ENCODE measurements at regions not wholly inside any gene's neighbourhood (a gene's known extent, or its start where the extent isn't known, plus 50 kb on each side); places are given as distances from the start of the nearest gene placed in this dataset.

DNA sequence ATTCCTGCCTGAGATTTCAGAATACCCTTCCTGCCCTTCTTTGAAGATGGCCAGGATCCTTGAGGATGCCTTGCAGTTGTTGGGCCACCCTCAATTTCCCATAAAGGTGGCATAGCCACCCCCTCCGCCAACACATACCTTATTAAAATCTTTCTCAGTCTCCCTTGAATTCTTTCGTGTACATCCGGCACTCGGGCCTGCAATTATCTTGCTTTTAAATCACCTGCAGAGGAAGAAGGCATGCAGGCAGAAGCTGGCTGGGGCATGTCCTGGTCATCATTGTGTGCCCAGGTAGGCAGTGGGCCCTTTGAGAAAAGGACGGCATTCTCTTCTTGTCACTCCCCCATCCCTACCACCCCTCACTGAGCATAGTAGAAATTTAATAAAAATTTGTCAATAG lies 189.5 kb upstream of the LYZL1 start:
- Histone ChIP-seq H3K4me3 (no peak overlapping the region), H3K4me1 (no peaks in the 10 kb centered on the region), H3K27ac (no peak overlapping the region), H3K27me3 (no peaks in the 10 kb centered on the region), H3K9me3 (no peaks in the 10 kb centered on the region), H3K36me3 (no peaks in the 10 kb centered on the region)
- ATAC-seq (ENCODE audit: low FRiP score in 2 of 2) (no peak), DNase-seq (no peak)
- whole genome bisulfite sequencing, 2 donors: 91 to 95% methylated on average over 5 of the region's 5 CpGs
- TF ChIP-seq POLR2AphosphoS5 (IDR thresholded peaks at IDR 0.05) (no peak), EP300 (IDR thresholded peaks at IDR 0.05) (no peak), POLR2A (IDR thresholded peaks at IDR 0.05) (no peak)
- TF ChIP-seq, protein P1, sequence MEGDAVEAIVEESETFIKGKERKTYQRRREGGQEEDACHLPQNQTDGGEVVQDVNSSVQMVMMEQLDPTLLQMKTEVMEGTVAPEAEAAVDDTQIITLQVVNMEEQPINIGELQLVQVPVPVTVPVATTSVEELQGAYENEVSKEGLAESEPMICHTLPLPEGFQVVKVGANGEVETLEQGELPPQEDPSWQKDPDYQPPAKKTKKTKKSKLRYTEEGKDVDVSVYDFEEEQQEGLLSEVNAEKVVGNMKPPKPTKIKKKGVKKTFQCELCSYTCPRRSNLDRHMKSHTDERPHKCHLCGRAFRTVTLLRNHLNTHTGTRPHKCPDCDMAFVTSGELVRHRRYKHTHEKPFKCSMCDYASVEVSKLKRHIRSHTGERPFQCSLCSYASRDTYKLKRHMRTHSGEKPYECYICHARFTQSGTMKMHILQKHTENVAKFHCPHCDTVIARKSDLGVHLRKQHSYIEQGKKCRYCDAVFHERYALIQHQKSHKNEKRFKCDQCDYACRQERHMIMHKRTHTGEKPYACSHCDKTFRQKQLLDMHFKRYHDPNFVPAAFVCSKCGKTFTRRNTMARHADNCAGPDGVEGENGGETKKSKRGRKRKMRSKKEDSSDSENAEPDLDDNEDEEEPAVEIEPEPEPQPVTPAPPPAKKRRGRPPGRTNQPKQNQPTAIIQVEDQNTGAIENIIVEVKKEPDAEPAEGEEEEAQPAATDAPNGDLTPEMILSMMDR (IDR thresholded peaks at IDR 0.05): no peak

DNA sequence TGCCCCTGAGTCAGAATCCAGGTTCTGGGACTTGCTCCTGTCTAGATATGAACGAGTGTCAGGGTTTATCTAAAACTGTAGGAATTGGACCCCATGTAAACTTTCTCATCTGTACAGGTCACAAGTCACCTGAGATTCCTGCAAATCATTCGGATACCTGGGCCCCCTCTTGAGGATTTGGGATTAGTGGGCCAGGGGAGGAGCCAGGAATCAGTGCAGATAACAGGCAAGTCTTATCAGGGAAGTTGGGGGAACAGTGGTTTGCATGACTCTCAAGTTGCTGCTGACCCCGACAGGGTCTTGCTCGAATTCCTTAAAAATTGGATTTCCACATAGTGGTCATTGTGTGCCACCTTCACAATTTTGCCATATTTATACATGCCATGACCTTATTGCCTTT lies 188.4 kb upstream of the LYZL1 start:
- no peak for DNase-seq
- WGBS, 2 donors: 71 to 76% methylated on average over 4 of the region's 4 CpGs
- Histone ChIP-seq H3K9me3 (no peaks in the 10 kb centered on the region), H3K27me3 (no peaks in the 10 kb centered on the region), H3K4me1 (no peaks in the 10 kb centered on the region), H3K4me3 (no peak overlapping the region), H3K36me3 (no peaks in the 10 kb centered on the region), H3K27ac (no peak overlapping the region)
- ATAC-seq (ENCODE audit: low FRiP score in 2 of 2): no peak
- TF ChIP-seq POLR2AphosphoS5 (IDR thresholded peaks at IDR 0.05) (no peak), EP300 (IDR thresholded peaks at IDR 0.05) (no peak), POLR2A (IDR thresholded peaks at IDR 0.05) (no peak)
- TF ChIP-seq, protein P1 (IDR thresholded peaks at IDR 0.05): no peak

DNA sequence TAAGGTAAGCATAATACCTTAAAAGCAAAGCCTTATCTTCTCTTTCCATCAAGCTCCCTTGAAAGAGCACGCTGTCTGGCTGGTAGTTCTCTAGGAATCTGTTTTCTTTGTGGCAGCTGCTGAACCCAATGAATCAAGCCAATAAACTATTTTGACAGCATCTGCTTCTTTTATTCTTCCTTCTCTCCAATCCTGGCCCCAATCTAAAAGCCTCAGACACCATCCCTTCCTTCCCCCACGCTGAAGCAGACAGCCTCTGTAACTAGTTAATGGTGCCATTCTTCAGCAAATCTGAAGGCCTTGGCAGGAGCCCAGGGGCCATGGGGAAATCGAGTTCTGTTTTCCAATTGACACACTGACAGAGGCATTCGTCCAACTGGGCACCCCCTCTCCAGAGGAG lies 186.6 kb upstream of the LYZL1 start:
- WGBS, 2 donors: 28 to 41% methylated on average over 4 of the region's 4 CpGs
- Histone ChIP-seq H3K36me3 (no peaks in the 10 kb centered on the region), H3K4me3 (no peak overlapping the region), H3K9me3 (no peaks in the 10 kb centered on the region), H3K4me1 (no peaks in the 10 kb centered on the region), H3K27me3 (no peaks in the 10 kb centered on the region), H3K27ac (no peak overlapping the region)
- TF ChIP-seq POLR2AphosphoS5 (IDR thresholded peaks at IDR 0.05) (no peak), EP300 (IDR thresholded peaks at IDR 0.05) (no peak), POLR2A (IDR thresholded peaks at IDR 0.05) (no peak)
- TF ChIP-seq, protein P1 (IDR thresholded peaks at IDR 0.05): no peak
- DNase-seq (no peak), ATAC-seq (ENCODE audit: low FRiP score in 2 of 2) (no peak)

DNA sequence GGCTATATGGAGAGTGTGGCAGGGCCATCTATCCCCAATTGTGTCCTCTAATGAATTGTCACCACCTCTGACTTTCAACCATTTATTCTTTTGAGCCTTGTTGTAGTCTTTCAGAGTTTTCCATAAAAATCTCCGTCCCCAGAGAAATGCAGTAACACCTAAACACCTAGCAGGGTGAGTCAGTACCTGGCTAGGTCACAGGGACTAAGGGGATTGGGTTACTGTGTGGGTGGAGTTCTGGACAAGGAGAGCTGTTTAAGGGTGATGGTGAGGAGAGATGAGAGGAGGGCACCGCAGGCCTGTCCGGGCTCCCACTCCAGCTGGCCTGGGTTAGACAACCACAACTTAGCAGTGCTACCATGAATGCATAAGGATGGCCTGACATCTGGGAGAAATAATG lies 186.2 kb upstream of the LYZL1 start:
- ATAC-seq (ENCODE audit: low FRiP score in 2 of 2) (no peak), DNase-seq (no peak)
- Histone ChIP-seq H3K27ac (no peak overlapping the region), H3K4me1 (no peaks in the 10 kb centered on the region), H3K27me3 (no peaks in the 10 kb centered on the region), H3K36me3 (no peaks in the 10 kb centered on the region), H3K9me3 (no peaks in the 10 kb centered on the region), H3K4me3 (no peak overlapping the region)
- TF ChIP-seq POLR2AphosphoS5 (IDR thresholded peaks at IDR 0.05): no peak
- TF ChIP-seq POLR2A (IDR thresholded peaks at IDR 0.05): no peak
- TF ChIP-seq EP300 (IDR thresholded peaks at IDR 0.05): no peak
- TF ChIP-seq, protein P1 (IDR thresholded peaks at IDR 0.05): no peak
- WGBS, 2 donors: 66 to 81% methylated on average over 3 of the region's 3 CpGs

DNA sequence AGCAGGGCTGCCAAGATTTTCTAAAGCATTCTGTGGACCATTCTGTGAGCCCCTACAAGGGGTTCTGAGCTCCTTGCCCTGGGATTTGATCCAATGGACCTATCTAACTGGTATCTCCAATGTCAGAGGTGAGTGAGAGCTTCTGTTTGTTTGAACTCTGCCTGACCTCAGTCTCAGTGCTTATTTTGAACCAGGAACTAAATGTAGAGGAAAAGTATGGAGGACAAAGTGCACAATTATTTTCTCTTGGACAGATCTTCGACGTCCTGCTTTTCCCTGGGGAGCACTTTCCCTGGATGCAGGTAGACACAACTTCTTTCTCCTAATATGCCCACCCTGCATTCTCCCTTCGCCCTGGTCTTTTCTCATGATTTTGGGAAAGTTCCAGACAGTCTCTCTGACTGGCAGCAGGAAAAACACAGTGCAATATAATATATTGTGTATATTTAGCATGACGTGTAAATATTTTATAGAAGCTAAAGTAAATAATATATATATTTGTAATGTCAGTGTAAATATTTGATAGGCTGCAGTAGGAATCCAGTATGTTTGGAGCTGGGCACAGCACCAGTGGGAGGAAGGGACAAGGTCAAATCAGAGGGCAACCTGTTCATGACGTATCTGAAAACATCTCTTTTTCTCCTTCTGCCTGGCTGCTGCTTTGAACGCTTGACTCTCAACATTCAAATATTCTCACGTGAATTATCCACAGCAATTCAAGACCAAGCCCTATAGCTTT lies 184.0 kb upstream of the LYZL1 start:
- 46 to 63% methylated on average over 7 of the region's 7 CpGs for WGBS, 2 donors
- TF ChIP-seq, protein P1 (IDR thresholded peaks at IDR 0.05): no peak
- TF ChIP-seq POLR2A (IDR thresholded peaks at IDR 0.05) (no peak), EP300 (IDR thresholded peaks at IDR 0.05) (no peak), POLR2AphosphoS5 (IDR thresholded peaks at IDR 0.05) (no peak)
- Histone ChIP-seq H3K9me3 (no peaks in the 10 kb centered on the region), H3K27me3 (no peaks in the 10 kb centered on the region), H3K36me3 (no peaks in the 10 kb centered on the region), H3K27ac (no peak overlapping the region), H3K4me3 (no peak overlapping the region), H3K4me1 (no peaks in the 10 kb centered on the region)
- ATAC-seq (ENCODE audit: low FRiP score in 2 of 2): no peak
- DNase-seq: no peak
